ENCODE measurements at regions not wholly inside any gene's neighbourhood (a gene's known extent, or its start where the extent isn't known, plus 50 kb on each side); places are given as distances from the start of the nearest gene placed in this dataset.

DNA sequence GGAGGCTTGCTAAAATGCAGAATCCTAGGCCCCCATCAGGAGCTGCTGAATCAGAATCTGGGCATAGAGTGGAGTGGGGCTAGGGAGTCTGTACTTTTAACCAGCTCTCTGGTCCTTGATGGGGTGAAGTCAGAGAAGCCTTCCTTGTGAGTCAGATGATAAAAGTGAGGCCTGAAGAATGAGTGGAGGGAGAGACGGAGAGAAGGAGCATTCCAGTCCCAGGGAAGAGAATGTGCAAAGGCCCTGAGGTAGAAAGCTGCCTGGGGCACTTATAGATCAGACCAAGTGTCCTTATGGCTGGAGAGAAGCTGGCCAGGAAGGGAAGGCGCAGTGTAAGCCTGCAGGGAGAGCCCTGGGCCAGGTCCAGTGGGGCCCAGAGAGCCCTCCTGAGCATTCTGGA lies 235.1 kb upstream of the NLRP1 start:
- H3K9ac ChIP-seq (ENCODE audit: extremely low read depth, insufficient read length, low read length), result no peak overlapping the region
- H2BK15ac ChIP-seq (ENCODE audit: low read depth, low read length), result no peak overlapping the region
- no peak overlapping the region for H2AK5ac ChIP-seq (ENCODE audit: insufficient read length, low read length)
- no peak overlapping the region for H3T11ph ChIP-seq (ENCODE audit: low read length)
- H3K36me3 Mint-ChIP-seq (ENCODE audit: insufficient read depth in 1 of 3, low read depth in 3 of 3), result no peaks in the 10 kb centered on the region
- H3K56ac ChIP-seq (ENCODE audit: insufficient read length, low read depth, low read length), result no peak overlapping the region
- H2BK12ac ChIP-seq (ENCODE audit: insufficient read length, low read depth, low read length), result no peak overlapping the region
- no peaks in the 10 kb centered on the region for H3K9me3 Mint-ChIP-seq
- H3K4ac ChIP-seq (ENCODE audit: low read depth, low read length), result no peak overlapping the region
- no peaks in the 10 kb centered on the region for H4K20me1 ChIP-seq (ENCODE audit: control insufficient read depth, insufficient read depth, insufficient read length)
- H3K79me2 ChIP-seq (ENCODE audit: insufficient read depth, low read length), result no peaks in the 10 kb centered on the region
- no CpG with 5 or more reads among the region's 2 CpGs for WGBS (ENCODE audit: extremely low coverage, insufficient read length, low lambda C conversion rate)
- no peak overlapping the region for H4K8ac ChIP-seq (replicated peaks; ENCODE audit: insufficient read length, low read depth, low read length)
- no peak overlapping the region for H3K4me3 Mint-ChIP-seq
- H3K23me2 ChIP-seq (ENCODE audit: insufficient read length, low read depth, low read length, poor library complexity, severe bottlenecking), result no peaks in the 10 kb centered on the region
- H3K18ac ChIP-seq (ENCODE audit: insufficient read length, low read depth, low read length), result no peak overlapping the region
- H3K27ac Mint-ChIP-seq, result no peak overlapping the region
- H2BK20ac ChIP-seq (ENCODE audit: low read depth, low read length, poor library complexity, severe bottlenecking), result no peak overlapping the region
- peak; percentile 18 for DNase-seq
- no peaks in the 10 kb centered on the region for H3K27me3 ChIP-seq (ENCODE audit: insufficient read depth, low read length)
- H4K5ac ChIP-seq (ENCODE audit: insufficient read length, low read depth, low read length), result no peak overlapping the region
- H2AFZ ChIP-seq (ENCODE audit: low read length), result no peak overlapping the region
- no peak overlapping the region for H3K14ac ChIP-seq (ENCODE audit: insufficient read depth, low read length)
- no peak overlapping the region for H4K91ac ChIP-seq (ENCODE audit: insufficient read length, low read depth, low read length)
- H3K4me1 Mint-ChIP-seq, result peaks cover 23 to 29% of the 10 kb centered on the region in 2 experiments
- H3K9me3 ChIP-seq (ENCODE audit: control insufficient read depth, low read depth, low read length), result no peaks in the 10 kb centered on the region
- H3K27me3 Mint-ChIP-seq (ENCODE audit: low read depth), result peaks cover 3% of the 10 kb centered on the region
- no peak overlapping the region for H3K27ac ChIP-seq (ENCODE audit: insufficient read length, low read depth, low read length)
- no peak overlapping the region for H2BK5ac ChIP-seq (ENCODE audit: insufficient read length, low read length)
- no peak overlapping the region for H3K4me2 ChIP-seq (ENCODE audit: insufficient read depth, insufficient read length, low read length)
- no peaks in the 10 kb centered on the region for H3K79me1 ChIP-seq (ENCODE audit: insufficient read depth, low read depth, low read length, poor library complexity, severe bottlenecking)
- no peak overlapping the region for H2BK120ac ChIP-seq (ENCODE audit: low read depth, low read length, poor library complexity, severe bottlenecking)
- H3K4me1 ChIP-seq (ENCODE audit: insufficient read depth, low read length), result no peaks in the 10 kb centered on the region; the same call in 1 of the 2 replicates
- no peak overlapping the region for H3K23ac ChIP-seq (ENCODE audit: insufficient read length, low read depth, low read length)
- TF ChIP-seq, protein P1, sequence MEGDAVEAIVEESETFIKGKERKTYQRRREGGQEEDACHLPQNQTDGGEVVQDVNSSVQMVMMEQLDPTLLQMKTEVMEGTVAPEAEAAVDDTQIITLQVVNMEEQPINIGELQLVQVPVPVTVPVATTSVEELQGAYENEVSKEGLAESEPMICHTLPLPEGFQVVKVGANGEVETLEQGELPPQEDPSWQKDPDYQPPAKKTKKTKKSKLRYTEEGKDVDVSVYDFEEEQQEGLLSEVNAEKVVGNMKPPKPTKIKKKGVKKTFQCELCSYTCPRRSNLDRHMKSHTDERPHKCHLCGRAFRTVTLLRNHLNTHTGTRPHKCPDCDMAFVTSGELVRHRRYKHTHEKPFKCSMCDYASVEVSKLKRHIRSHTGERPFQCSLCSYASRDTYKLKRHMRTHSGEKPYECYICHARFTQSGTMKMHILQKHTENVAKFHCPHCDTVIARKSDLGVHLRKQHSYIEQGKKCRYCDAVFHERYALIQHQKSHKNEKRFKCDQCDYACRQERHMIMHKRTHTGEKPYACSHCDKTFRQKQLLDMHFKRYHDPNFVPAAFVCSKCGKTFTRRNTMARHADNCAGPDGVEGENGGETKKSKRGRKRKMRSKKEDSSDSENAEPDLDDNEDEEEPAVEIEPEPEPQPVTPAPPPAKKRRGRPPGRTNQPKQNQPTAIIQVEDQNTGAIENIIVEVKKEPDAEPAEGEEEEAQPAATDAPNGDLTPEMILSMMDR (conservative IDR thresholded peaks at IDR 0.05), result no peak
